ENCODE measurements at regions not wholly inside any gene's neighbourhood (a gene's known extent, or its start where the extent isn't known, plus 50 kb on each side); places are given as distances from the start of the nearest gene placed in this dataset.

DNA sequence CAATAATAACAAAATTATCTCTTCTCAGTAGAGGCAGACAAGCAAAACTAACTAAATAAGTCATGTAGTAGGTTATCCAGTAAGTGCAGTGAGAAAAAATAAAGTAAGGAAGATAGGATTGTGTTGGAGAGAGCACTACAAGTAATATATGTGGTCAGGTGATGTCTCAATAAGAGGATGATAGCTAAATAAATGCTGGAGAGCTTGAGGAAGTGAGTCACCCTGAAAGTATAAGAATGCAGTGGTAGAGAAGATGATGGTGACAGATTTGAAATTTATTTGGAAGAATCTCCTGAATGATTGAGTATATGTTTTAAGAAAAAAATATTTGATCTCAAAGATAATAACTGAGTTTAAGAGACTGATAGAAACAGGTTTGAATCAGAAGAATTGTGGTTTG, 152.2 kb upstream of the PRR20A start:
- H3K27me3 ChIP-seq (ENCODE audit: insufficient read depth, low read depth, low read length), result no peaks in the 10 kb centered on the region
- no peaks in the 10 kb centered on the region for H3K9me3 ChIP-seq (ENCODE audit: low read length)
- no peaks in the 10 kb centered on the region for H3K9me2 ChIP-seq (ENCODE audit: insufficient read depth, low read length)
- no peak overlapping the region for H3K27ac ChIP-seq (ENCODE audit: low read length)
- TF ChIP-seq RAD21 (conservative IDR thresholded peaks at IDR 0.05), result no peak
- no peak for TF ChIP-seq TAF1 (IDR thresholded peaks at IDR 0.05; ENCODE audit: low read depth)
- TF ChIP-seq, protein P1, sequence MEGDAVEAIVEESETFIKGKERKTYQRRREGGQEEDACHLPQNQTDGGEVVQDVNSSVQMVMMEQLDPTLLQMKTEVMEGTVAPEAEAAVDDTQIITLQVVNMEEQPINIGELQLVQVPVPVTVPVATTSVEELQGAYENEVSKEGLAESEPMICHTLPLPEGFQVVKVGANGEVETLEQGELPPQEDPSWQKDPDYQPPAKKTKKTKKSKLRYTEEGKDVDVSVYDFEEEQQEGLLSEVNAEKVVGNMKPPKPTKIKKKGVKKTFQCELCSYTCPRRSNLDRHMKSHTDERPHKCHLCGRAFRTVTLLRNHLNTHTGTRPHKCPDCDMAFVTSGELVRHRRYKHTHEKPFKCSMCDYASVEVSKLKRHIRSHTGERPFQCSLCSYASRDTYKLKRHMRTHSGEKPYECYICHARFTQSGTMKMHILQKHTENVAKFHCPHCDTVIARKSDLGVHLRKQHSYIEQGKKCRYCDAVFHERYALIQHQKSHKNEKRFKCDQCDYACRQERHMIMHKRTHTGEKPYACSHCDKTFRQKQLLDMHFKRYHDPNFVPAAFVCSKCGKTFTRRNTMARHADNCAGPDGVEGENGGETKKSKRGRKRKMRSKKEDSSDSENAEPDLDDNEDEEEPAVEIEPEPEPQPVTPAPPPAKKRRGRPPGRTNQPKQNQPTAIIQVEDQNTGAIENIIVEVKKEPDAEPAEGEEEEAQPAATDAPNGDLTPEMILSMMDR (IDR thresholded peaks at IDR 0.05; ENCODE audit: poor library complexity, severe bottlenecking), result no peak
- TF ChIP-seq MXI1 (conservative IDR thresholded peaks at IDR 0.05; ENCODE audit: poor library complexity, severe bottlenecking), result no peak
- TF ChIP-seq SMC3 (conservative IDR thresholded peaks at IDR 0.05; ENCODE audit: poor library complexity), result no peak
- no peak for TF ChIP-seq EP300 (conservative IDR thresholded peaks at IDR 0.05; ENCODE audit: poor library complexity, severe bottlenecking)
- TF ChIP-seq, protein P2, sequence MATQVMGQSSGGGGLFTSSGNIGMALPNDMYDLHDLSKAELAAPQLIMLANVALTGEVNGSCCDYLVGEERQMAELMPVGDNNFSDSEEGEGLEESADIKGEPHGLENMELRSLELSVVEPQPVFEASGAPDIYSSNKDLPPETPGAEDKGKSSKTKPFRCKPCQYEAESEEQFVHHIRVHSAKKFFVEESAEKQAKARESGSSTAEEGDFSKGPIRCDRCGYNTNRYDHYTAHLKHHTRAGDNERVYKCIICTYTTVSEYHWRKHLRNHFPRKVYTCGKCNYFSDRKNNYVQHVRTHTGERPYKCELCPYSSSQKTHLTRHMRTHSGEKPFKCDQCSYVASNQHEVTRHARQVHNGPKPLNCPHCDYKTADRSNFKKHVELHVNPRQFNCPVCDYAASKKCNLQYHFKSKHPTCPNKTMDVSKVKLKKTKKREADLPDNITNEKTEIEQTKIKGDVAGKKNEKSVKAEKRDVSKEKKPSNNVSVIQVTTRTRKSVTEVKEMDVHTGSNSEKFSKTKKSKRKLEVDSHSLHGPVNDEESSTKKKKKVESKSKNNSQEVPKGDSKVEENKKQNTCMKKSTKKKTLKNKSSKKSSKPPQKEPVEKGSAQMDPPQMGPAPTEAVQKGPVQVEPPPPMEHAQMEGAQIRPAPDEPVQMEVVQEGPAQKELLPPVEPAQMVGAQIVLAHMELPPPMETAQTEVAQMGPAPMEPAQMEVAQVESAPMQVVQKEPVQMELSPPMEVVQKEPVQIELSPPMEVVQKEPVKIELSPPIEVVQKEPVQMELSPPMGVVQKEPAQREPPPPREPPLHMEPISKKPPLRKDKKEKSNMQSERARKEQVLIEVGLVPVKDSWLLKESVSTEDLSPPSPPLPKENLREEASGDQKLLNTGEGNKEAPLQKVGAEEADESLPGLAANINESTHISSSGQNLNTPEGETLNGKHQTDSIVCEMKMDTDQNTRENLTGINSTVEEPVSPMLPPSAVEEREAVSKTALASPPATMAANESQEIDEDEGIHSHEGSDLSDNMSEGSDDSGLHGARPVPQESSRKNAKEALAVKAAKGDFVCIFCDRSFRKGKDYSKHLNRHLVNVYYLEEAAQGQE (IDR thresholded peaks at IDR 0.05; ENCODE audit: borderline replicate concordance), result no peak
- no peak for TF ChIP-seq EZH2 (IDR thresholded peaks at IDR 0.05; ENCODE audit: borderline replicate concordance, insufficient read depth, low read length, poor library complexity, severe bottlenecking)
- TF ChIP-seq POLR2AphosphoS5 (IDR thresholded peaks at IDR 0.05), result no peak
- H3K79me2 ChIP-seq (replicated peaks; ENCODE audit: insufficient read depth, low read length), result no peaks in the 10 kb centered on the region
- no peak overlapping the region for H2AFZ ChIP-seq (ENCODE audit: low read depth, low read length)
- no peaks in the 10 kb centered on the region for H3K36me3 ChIP-seq (ENCODE audit: insufficient read depth, low read length)
- H3K4me2 ChIP-seq (ENCODE audit: low read length), result no peak overlapping the region
- H3F3A ChIP-seq (ENCODE audit: insufficient read depth, low read length, poor library complexity, severe bottlenecking), result no peaks in the 10 kb centered on the region
- no peak overlapping the region for H3K9ac ChIP-seq (ENCODE audit: low read length)
- no peaks in the 10 kb centered on the region for H4K20me1 ChIP-seq (ENCODE audit: insufficient read depth)
- H3K4me3 ChIP-seq (ENCODE audit: low read length), result no peak overlapping the region

DNA sequence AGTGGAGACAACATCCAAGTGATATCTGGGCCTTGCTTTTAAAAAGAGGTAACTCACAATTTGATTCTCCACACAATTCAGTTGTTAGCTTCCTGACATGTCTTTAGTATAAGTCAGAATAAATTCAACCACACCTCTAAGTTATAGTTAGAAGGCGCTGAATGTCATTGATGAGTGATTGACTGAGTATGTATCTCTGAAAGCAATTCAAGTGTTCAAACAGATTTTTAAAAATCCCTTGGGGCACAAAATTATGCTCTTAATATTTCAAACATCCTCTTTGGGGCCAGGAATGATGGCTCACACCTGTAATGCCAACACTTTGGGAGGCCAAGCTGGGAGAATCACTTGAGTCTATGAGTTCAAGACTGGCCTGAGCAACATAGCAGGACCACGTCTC, 137.0 kb upstream of the PRR20A start:
- H3K4me2 ChIP-seq (ENCODE audit: low read length), result no peak overlapping the region
- no peaks in the 10 kb centered on the region for H3K27me3 ChIP-seq (ENCODE audit: insufficient read depth, low read depth, low read length)
- no peaks in the 10 kb centered on the region for H3K36me3 ChIP-seq (ENCODE audit: insufficient read depth, low read length)
- H3K9me3 ChIP-seq (ENCODE audit: low read length), result no peaks in the 10 kb centered on the region
- no peaks in the 10 kb centered on the region for H3F3A ChIP-seq (ENCODE audit: insufficient read depth, low read length, poor library complexity, severe bottlenecking)
- H3K9ac ChIP-seq (ENCODE audit: low read length), result no peak overlapping the region
- H3K4me3 ChIP-seq (ENCODE audit: low read length), result no peak overlapping the region
- H4K20me1 ChIP-seq (ENCODE audit: insufficient read depth), result no peaks in the 10 kb centered on the region
- no peak overlapping the region for H2AFZ ChIP-seq (ENCODE audit: low read depth, low read length)
- no peaks in the 10 kb centered on the region for H3K79me2 ChIP-seq (replicated peaks; ENCODE audit: insufficient read depth, low read length)
- no peak overlapping the region for H3K27ac ChIP-seq (ENCODE audit: low read length)
- H3K9me2 ChIP-seq (ENCODE audit: insufficient read depth, low read length), result no peaks in the 10 kb centered on the region
- TF ChIP-seq, protein P1 (IDR thresholded peaks at IDR 0.05; ENCODE audit: poor library complexity, severe bottlenecking), result no peak
- TF ChIP-seq POLR2AphosphoS5 (IDR thresholded peaks at IDR 0.05), result peak; percentile 53
- TF ChIP-seq TAF1 (IDR thresholded peaks at IDR 0.05; ENCODE audit: low read depth), result no peak
- TF ChIP-seq MXI1 (conservative IDR thresholded peaks at IDR 0.05; ENCODE audit: poor library complexity, severe bottlenecking), result no peak
- TF ChIP-seq, protein P2 (IDR thresholded peaks at IDR 0.05; ENCODE audit: borderline replicate concordance), result no peak
- no peak for TF ChIP-seq EZH2 (IDR thresholded peaks at IDR 0.05; ENCODE audit: borderline replicate concordance, insufficient read depth, low read length, poor library complexity, severe bottlenecking)
- peak; percentile 86 for TF ChIP-seq EP300 (conservative IDR thresholded peaks at IDR 0.05; ENCODE audit: poor library complexity, severe bottlenecking)
- TF ChIP-seq RAD21 (conservative IDR thresholded peaks at IDR 0.05), result no peak
- TF ChIP-seq SMC3 (conservative IDR thresholded peaks at IDR 0.05; ENCODE audit: poor library complexity), result no peak
